ENCODE measurements at regions not wholly inside any gene's neighbourhood (a gene's known extent, or its start where the extent isn't known, plus 50 kb on each side); places are given as distances from the start of the nearest gene placed in this dataset.
"Not testable (repeated sequence)": the region's sequence is repeated elsewhere in the genome, so short reads cannot be mapped to it uniquely, and the experiment has no call there.

DNA sequence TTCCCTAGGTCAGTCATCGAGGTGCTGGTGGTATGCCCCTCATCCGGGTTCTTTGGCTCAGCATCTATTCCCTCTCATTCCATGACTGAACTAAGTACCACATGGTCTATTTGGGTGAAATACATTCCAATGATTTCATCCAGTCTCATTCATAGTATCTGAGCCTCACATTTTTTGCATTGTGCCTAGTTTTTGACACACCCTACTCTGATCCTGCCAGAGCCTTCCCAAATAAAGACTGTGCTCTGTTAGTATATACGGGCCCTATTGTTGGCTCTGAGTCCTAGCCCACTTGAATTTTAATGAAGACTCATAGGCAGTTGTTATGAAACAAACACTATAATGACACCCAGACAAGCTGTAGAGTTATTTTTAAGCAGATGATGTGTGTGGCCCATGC is 740.7 kb downstream of the CETN3 start:
- Histone ChIP-seq H3K4me3 (no peak overlapping the region), H3K9me3 (peaks cover 0 to 6% (median 0%) of the 10 kb centered on the region in 4 donors), H3K4me1 (no peaks in the 10 kb centered on the region), H3K36me3 (no peaks in the 10 kb centered on the region), H3K27ac (replicated peaks in 1 of 4) (no peak overlapping the region), H3K27me3 (no peaks in the 10 kb centered on the region)
- 70% methylated on average over 3 of the region's 3 CpGs for WGBS
- intact Hi-C loops (cut with DNase I): no loop called here
- TF ChIP-seq POLR2A (IDR thresholded peaks at IDR 0.05; ENCODE audit: low read depth) (no peak), POLR2AphosphoS5 (IDR thresholded peaks at IDR 0.05) (no peak), EP300 (IDR thresholded peaks at IDR 0.05) (no peak)
- TF ChIP-seq, protein P1, sequence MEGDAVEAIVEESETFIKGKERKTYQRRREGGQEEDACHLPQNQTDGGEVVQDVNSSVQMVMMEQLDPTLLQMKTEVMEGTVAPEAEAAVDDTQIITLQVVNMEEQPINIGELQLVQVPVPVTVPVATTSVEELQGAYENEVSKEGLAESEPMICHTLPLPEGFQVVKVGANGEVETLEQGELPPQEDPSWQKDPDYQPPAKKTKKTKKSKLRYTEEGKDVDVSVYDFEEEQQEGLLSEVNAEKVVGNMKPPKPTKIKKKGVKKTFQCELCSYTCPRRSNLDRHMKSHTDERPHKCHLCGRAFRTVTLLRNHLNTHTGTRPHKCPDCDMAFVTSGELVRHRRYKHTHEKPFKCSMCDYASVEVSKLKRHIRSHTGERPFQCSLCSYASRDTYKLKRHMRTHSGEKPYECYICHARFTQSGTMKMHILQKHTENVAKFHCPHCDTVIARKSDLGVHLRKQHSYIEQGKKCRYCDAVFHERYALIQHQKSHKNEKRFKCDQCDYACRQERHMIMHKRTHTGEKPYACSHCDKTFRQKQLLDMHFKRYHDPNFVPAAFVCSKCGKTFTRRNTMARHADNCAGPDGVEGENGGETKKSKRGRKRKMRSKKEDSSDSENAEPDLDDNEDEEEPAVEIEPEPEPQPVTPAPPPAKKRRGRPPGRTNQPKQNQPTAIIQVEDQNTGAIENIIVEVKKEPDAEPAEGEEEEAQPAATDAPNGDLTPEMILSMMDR (IDR thresholded peaks at IDR 0.05): no peak
- no peak for DNase-seq (ENCODE audit: extremely low spot score)

DNA sequence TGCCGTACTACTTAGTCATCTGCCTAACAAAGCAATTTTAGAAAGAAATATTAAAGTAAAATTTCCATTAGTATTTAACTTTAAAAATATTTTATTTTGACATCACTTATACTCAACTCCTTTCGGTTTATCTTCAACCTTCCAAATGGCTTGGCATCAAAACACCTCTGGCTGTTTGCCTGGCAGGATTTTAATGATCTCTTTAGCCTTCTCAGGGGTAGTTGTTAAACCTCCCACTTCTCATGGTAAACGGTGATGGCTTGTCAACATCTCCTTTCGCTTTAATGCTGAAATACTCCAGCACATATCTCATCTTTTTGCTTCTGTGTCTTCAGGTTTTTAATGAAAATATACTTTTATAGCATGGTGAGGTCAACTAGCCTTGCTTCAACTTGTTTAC is 747.1 kb downstream of the CETN3 start:
- no peaks in the 10 kb centered on the region for H3K27me3 ChIP-seq
- H3K4me1 ChIP-seq: peaks cover 0 to 2% (median 0%) of the 10 kb centered on the region in 4 donors
- DNase-seq (ENCODE audit: extremely low spot score): no peak
- H3K27ac ChIP-seq (replicated peaks in 1 of 4): no peak overlapping the region
- H3K4me3 ChIP-seq: no peak overlapping the region
- peaks cover 0 to 6% (median 0%) of the 10 kb centered on the region in 4 donors for H3K9me3 ChIP-seq
- TF ChIP-seq POLR2AphosphoS5 (IDR thresholded peaks at IDR 0.05): no peak
- TF ChIP-seq EP300 (IDR thresholded peaks at IDR 0.05): no peak
- TF ChIP-seq, protein P1 (IDR thresholded peaks at IDR 0.05): no peak
- TF ChIP-seq POLR2A (IDR thresholded peaks at IDR 0.05; ENCODE audit: low read depth): no peak
- intact Hi-C loops (cut with DNase I): no loop called here
- 43% methylated on average over 4 of the region's 4 CpGs for WGBS
- H3K36me3 ChIP-seq: no peaks in the 10 kb centered on the region

DNA sequence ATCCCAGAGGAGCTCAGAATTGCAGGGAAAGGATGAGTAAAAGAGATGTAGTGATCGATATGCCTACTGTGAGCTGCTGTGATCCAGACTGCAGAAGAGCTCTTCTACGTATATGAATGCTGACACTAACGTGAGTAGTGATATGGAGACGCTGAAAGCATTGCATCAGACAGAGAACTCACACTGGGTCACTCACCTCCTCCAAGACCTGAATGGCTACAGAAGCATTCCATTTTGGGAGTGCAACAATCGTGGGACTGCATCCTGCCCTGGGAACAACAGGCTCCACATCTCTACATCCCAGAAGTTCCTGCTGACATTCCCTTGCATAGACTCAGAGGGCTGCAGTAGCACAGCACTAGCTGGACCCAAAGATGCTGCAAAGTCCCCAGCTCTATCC is 755.9 kb upstream of the MEF2C start:
- intact Hi-C loops (cut with DNase I): no loop called here

DNA sequence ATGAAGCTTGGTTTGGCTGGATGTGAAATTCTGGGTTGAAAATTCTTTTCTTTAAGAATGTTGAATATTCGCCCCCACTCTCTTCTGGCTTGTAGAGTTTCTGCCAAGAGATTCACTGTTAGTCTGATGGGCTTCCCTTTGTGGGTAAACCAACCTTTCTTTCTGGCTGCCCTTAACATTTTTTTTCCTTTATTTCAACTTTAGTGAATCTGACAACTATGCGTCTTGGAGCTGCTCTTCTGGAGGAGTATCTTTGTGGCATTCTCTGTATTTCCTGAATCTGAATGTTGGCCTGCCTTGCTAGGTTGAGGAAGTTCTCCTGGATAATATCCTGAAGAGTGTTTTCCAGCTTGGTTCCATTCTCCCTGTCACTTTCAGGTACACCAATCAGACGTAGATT is 751.2 kb upstream of the MEF2C start:
- 84% methylated on average over 3 of the region's 3 CpGs for WGBS
- H3K4me1 ChIP-seq; H3K27ac ChIP-seq (replicated peaks in 1 of 4); H3K4me3 ChIP-seq; DNase-seq (ENCODE audit: extremely low spot score); intact Hi-C loops (cut with DNase I); H3K27me3 ChIP-seq; H3K9me3 ChIP-seq; H3K36me3 ChIP-seq: not testable (repeated sequence)

More for the DNA sequence above, 755.9 kb upstream of the MEF2C start:
- Histone ChIP-seq H3K27me3 (no peaks in the 10 kb centered on the region), H3K4me1 (no peaks in the 10 kb centered on the region), H3K4me3 (no peak overlapping the region), H3K36me3 (no peaks in the 10 kb centered on the region), H3K9me3 (peaks cover 0 to 7% (median under 1%) of the 10 kb centered on the region in 4 donors), H3K27ac (replicated peaks in 1 of 4) (no peak overlapping the region)
- WGBS: 99% methylated on average over 5 of the region's 5 CpGs
- TF ChIP-seq POLR2AphosphoS5 (IDR thresholded peaks at IDR 0.05): no peak
- TF ChIP-seq EP300 (IDR thresholded peaks at IDR 0.05): no peak
- TF ChIP-seq, protein P1 (IDR thresholded peaks at IDR 0.05): no peak
- TF ChIP-seq POLR2A (IDR thresholded peaks at IDR 0.05; ENCODE audit: low read depth): no peak
- DNase-seq (ENCODE audit: extremely low spot score): no peak

DNA sequence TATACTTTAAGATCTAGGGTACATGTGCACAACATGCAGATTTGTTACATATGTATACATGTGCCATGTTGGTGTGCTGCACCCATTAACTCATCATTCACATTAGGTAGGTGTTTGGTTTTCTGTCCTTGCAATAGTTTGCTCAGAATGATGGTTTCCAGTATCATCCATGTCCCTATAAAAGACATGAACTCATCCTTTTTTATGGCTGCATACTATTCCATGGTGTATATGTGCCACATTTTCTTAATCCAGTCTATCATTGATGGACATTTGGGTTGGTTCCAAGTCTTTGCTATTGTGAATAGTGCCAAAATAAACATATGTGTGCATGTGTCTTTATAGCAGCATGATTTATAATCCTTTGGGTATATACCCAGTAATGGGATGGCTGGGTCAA is 747.1 kb upstream of the MEF2C start:
- intact Hi-C loops (cut with DNase I); H3K27ac ChIP-seq (replicated peaks in 1 of 4); DNase-seq (ENCODE audit: extremely low spot score); H3K4me1 ChIP-seq; H3K36me3 ChIP-seq; H3K27me3 ChIP-seq; H3K4me3 ChIP-seq; H3K9me3 ChIP-seq: not testable (repeated sequence)

DNA sequence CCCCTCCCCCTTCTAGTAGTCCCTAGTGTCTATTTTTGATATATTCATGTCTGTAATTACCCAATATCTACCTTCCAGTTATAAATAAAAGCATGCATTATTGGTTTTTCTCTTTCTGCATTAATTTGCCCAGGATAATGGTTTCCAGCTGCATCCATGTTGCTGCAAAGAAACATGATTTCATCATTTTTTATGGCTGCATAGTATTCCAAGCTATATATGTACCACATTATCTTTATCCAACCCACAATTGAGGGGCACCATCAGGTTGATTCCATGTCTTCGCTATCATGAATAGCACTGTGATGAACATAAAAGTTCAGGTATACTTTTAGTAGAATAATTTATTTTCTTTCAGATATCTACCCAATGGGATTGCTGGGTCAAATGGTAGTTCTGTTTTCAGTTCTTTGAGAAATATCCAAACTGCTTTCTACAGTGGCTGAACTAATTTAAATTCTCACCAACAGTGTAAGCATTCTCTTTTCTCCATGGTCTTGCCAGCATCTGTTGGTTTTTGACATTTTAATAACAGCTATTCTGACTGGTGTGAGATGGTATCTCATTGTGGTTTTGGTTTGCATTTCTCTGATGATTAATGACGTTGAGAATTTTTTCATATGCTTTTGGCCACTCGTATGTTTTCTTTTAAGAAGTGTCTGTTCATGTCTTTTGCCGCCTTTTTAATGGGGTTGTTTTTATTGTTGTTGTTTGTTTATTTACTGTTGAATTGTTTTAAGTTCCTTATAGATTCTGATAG is 746.1 kb upstream of the MEF2C start:
- Histone ChIP-seq H3K27ac (replicated peaks in 1 of 4) (no peak overlapping the region), H3K4me3 (no peak overlapping the region), H3K4me1 (no peaks in the 10 kb centered on the region), H3K9me3 (peaks cover 0 to 4% (median 1%) of the 10 kb centered on the region in 4 donors), H3K36me3 (no peaks in the 10 kb centered on the region), H3K27me3 (no peaks in the 10 kb centered on the region)
- DNase-seq (ENCODE audit: extremely low spot score): no peak
- WGBS: 77% methylated on average over 4 of the region's 4 CpGs
- intact Hi-C loops (cut with DNase I): no loop called here
- TF ChIP-seq POLR2A (IDR thresholded peaks at IDR 0.05; ENCODE audit: low read depth) (no peak), POLR2AphosphoS5 (IDR thresholded peaks at IDR 0.05) (no peak), EP300 (IDR thresholded peaks at IDR 0.05) (no peak)
- TF ChIP-seq, protein P1 (IDR thresholded peaks at IDR 0.05): no peak

Measured in esophagus muscularis mucosa (tissue), 4 donors.